Fibroblast of the aortic adventitia (primary cell): ENCODE measurements at regions not wholly inside any gene's neighbourhood (a gene's known extent, or its start where the extent isn't known, plus 50 kb on each side); places are given as distances from the start of the nearest gene placed in this dataset.

Source experiments
- DNase-seq: peaks from one replicate; pipeline ENCODE4 v3.0.0-alpha.2; 2010; ENCODE audit warnings: low read depth
- H3K4me3 ChIP-seq: 2 replicates; pipeline ENCODE4 v1.5.1; 2011; ENCODE audit warnings: low read depth, mild to moderate bottlenecking, control low read depth, low read length, moderate library complexity
- CTCF ChIP-seq: IDR thresholded peaks from 2 replicates; pipeline ENCODE4 v1.5.1; 2011; ENCODE audit warnings: mild to moderate bottlenecking, low read length, control low read depth, inconsistent platforms; ENCODE audit not compliant: insufficient read depth

GRCh38 chr16:79895053-79895916 is 294.7 kb upstream of the MAF start:
- TF ChIP-seq CTCF = no peak
- H3K4me3 ChIP-seq = no peak overlapping the region
- no peak for DNase-seq

GRCh38 chr16:79893445-79893844 is 292.9 kb upstream of the MAF start:
- DNase-seq = no peak
- no peak overlapping the region for H3K4me3 ChIP-seq
- no peak for TF ChIP-seq CTCF

GRCh38 chr16:79892278-79892677 is 291.7 kb upstream of the MAF start:
- no peak overlapping the region for H3K4me3 ChIP-seq
- no peak for DNase-seq
- TF ChIP-seq CTCF = no peak

- no peak for TF ChIP-seq CTCF
- H3K4me3 ChIP-seq = no peak overlapping the region
- no peak for DNase-seq
Observed at GRCh38 chr16:79891458-79891857, 290.9 kb upstream of the MAF start.

- DNase-seq = no peak
- no peak for TF ChIP-seq CTCF
- H3K4me3 ChIP-seq = no peak overlapping the region
Observed at GRCh38 chr16:79887541-79888540, 287.3 kb upstream of the MAF start.

GRCh38 chr16:79885320-79885719 is 284.8 kb upstream of the MAF start:
- DNase-seq = no peak
- TF ChIP-seq CTCF = no peak
- no peak overlapping the region for H3K4me3 ChIP-seq
